ENCODE measurements at regions not wholly inside any gene's neighbourhood (a gene's known extent, or its start where the extent isn't known, plus 50 kb on each side); places are given as distances from the start of the nearest gene placed in this dataset.

- no peak for TF ChIP-seq CTCF (conservative IDR thresholded peaks at IDR 0.05; ENCODE audit: low read depth)
- POLR2A ChIA-PET (ENCODE audit: low non-redundant PET) = no interaction called here
- no peak overlapping the region for H3K27ac ChIP-seq
- no peak for DNase-seq (ENCODE audit: low spot score)
- CTCF ChIA-PET = no interaction called here
Observed at GRCh38 chr2:200159829-200160781, 146.4 kb upstream of the SPATS2L start.

GRCh38 chr2:200161458-200161857, 145.0 kb upstream of the SPATS2L start:
- POLR2A ChIA-PET (ENCODE audit: low non-redundant PET) = no interaction called here
- CTCF ChIA-PET = no interaction called here
- no peak overlapping the region for H3K27ac ChIP-seq
- TF ChIP-seq CTCF (conservative IDR thresholded peaks at IDR 0.05; ENCODE audit: low read depth) = no peak
- no peak for DNase-seq (ENCODE audit: low spot score)

GRCh38 chr2:200165687-200166086, 140.8 kb upstream of the SPATS2L start:
- TF ChIP-seq CTCF (conservative IDR thresholded peaks at IDR 0.05; ENCODE audit: low read depth) = no peak
- ChIA-PET CTCF (interaction anchor here (0.5 to 1.3 kb wide), 2 partner anchors 27 to 49 kb away, joined by 3 read pairs; no protein-coding TSS in a partner anchor), POLR2A (ENCODE audit: low non-redundant PET) (no interaction called here)
- no peak overlapping the region for H3K27ac ChIP-seq
- no peak for DNase-seq (ENCODE audit: low spot score)

- CTCF ChIA-PET = no interaction called here
- H3K27ac ChIP-seq = no peak overlapping the region
- TF ChIP-seq CTCF (conservative IDR thresholded peaks at IDR 0.05; ENCODE audit: low read depth) = no peak
- no peak for DNase-seq (ENCODE audit: low spot score)
- POLR2A ChIA-PET (ENCODE audit: low non-redundant PET) = no interaction called here
Observed at GRCh38 chr2:200168641-200169555, 137.6 kb upstream of the SPATS2L start.

- ChIA-PET POLR2A (ENCODE audit: low non-redundant PET) (no interaction called here), CTCF (no interaction called here)
- H3K27ac ChIP-seq = no peak overlapping the region
- TF ChIP-seq CTCF (conservative IDR thresholded peaks at IDR 0.05; ENCODE audit: low read depth) = no peak
- DNase-seq (ENCODE audit: low spot score) = no peak
Observed at GRCh38 chr2:200170221-200170620, 136.3 kb upstream of the SPATS2L start.

- ChIA-PET POLR2A (ENCODE audit: low non-redundant PET) (interaction anchor here (0.6 kb wide), 1 partner anchor 13 kb away, joined by 3 read pairs; no protein-coding TSS in a partner anchor), CTCF (no interaction called here)
- TF ChIP-seq CTCF (conservative IDR thresholded peaks at IDR 0.05; ENCODE audit: low read depth) = no peak
- DNase-seq (ENCODE audit: low spot score) = no peak
- no peak overlapping the region for H3K27ac ChIP-seq
Observed at GRCh38 chr2:200171731-200172482, 134.6 kb upstream of the SPATS2L start.
